WTC11 (cell line): ENCODE measurements at regions not wholly inside any gene's neighbourhood (a gene's known extent, or its start where the extent isn't known, plus 50 kb on each side); places are given as distances from the start of the nearest gene placed in this dataset.

Experiments
- ATAC-seq: fragments of 200-7000 bp; cut with Tn5 transposase; 2 replicates; pipeline ENCODE4 v1.10.0; 2021; ENCODE audit warnings: mild to moderate bottlenecking, moderate library complexity
- CTCF ChIA-PET: fragments of 300-600 bp; sonication (Branson Sonifier 250); formaldehyde crosslinking; loops from one replicate; lab custom pipeline; 2021; ENCODE audit warnings: antibody characterized with exemption; lab: Charles Lee
- POLR2A ChIA-PET: fragments of 350-600 bp; sonication (Branson Sonifier 250); formaldehyde crosslinking; loops from one replicate; lab custom pipeline; 2021; ENCODE audit warnings: antibody characterized with exemption; lab: Charles Lee
- DNase-seq: peaks from one replicate; pipeline ENCODE4 v3.0.0; 2021; ENCODE audit warnings: low spot score
- H3K27ac Mint-ChIP-seq: 2 replicates; pipeline ENCODE4 v1.8.0; 2021; ENCODE audit warnings: mixed read lengths
- H3K27me3 Mint-ChIP-seq: 2 replicates; pipeline ENCODE4 v1.8.0; 2021; ENCODE audit warnings: low read depth, mild to moderate bottlenecking, moderate library complexity, mixed read lengths
- H3K36me3 Mint-ChIP-seq: 2 replicates; pipeline ENCODE4 v1.8.0; 2021; ENCODE audit warnings: mixed read lengths
- H3K4me1 Mint-ChIP-seq: 2 replicates; pipeline ENCODE4 v1.8.0; 2022; ENCODE audit warnings: mixed read lengths
- H3K4me3 Mint-ChIP-seq: 2 replicates; pipeline ENCODE4 v1.8.0; 2021; ENCODE audit warnings: mild to moderate bottlenecking, moderate library complexity, mixed read lengths
- H3K9me3 Mint-ChIP-seq: 2 replicates; pipeline ENCODE4 v1.8.0; 2021; ENCODE audit warnings: mixed read lengths
- CBFB ChIP-seq: sonication (generic); formaldehyde crosslinking; IDR thresholded peaks from 2 replicates; pipeline ENCODE4 v1.8.1; 2022; ENCODE audit warnings: mild to moderate bottlenecking, low read depth, missing genetic modification reagents
- CDX4 ChIP-seq: fragments of 250-450 bp; sonication (Bioruptor Pico); IDR thresholded peaks from 2 replicates; pipeline ENCODE4 v1.9.0; 2021; ENCODE audit warnings: moderate library complexity, mild to moderate bottlenecking, inconsistent platforms, borderline replicate concordance
- E2F1 ChIP-seq: sonication (generic); formaldehyde crosslinking; IDR thresholded peaks from 2 replicates; pipeline ENCODE4 v1.8.0; 2022; ENCODE audit warnings: mild to moderate bottlenecking, missing genetic modification reagents
- GABPB1 ChIP-seq: sonication (generic); formaldehyde crosslinking; IDR thresholded peaks from 2 replicates; pipeline ENCODE4 v1.8.1; 2023; ENCODE audit warnings: mild to moderate bottlenecking, missing genetic modification reagents
- GTF2I ChIP-seq: fragments of 250-450 bp; sonication (Bioruptor Pico); conservative IDR thresholded peaks from 2 replicates; pipeline ENCODE4 v1.4.0; 2021; ENCODE audit warnings: mild to moderate bottlenecking
- JUN ChIP-seq: sonication (generic); formaldehyde crosslinking; IDR thresholded peaks from 2 replicates; pipeline ENCODE4 v1.8.0; 2023; ENCODE audit warnings: mild to moderate bottlenecking, missing genetic modification reagents
- MAX ChIP-seq: sonication (generic); formaldehyde crosslinking; IDR thresholded peaks from 2 replicates; pipeline ENCODE4 v1.8.0; 2022; ENCODE audit warnings: mild to moderate bottlenecking, missing genetic modification reagents
- MLX ChIP-seq: sonication (generic); formaldehyde crosslinking; IDR thresholded peaks from 2 replicates; pipeline ENCODE4 v1.8.1; 2023; ENCODE audit warnings: mild to moderate bottlenecking, missing genetic modification reagents, moderate library complexity
- MXD4 ChIP-seq: fragments of 250-450 bp; sonication (Bioruptor Pico); IDR thresholded peaks from 2 replicates; pipeline ENCODE4 v1.8.0; 2021; ENCODE audit warnings: mild to moderate bottlenecking, moderate library complexity, borderline replicate concordance
- NR3C1 ChIP-seq: sonication (generic); formaldehyde crosslinking; conservative IDR thresholded peaks from 2 replicates; pipeline ENCODE4 v1.8.1; 2023; ENCODE audit warnings: low read depth, mild to moderate bottlenecking, missing genetic modification reagents
- PREB ChIP-seq: sonication (generic); formaldehyde crosslinking; IDR thresholded peaks from 2 replicates; pipeline ENCODE4 v1.8.1; 2022; ENCODE audit warnings: mild to moderate bottlenecking, missing genetic modification reagents, moderate library complexity, borderline replicate concordance
- SMAD3 ChIP-seq: sonication (generic); formaldehyde crosslinking; IDR thresholded peaks from 2 replicates; pipeline ENCODE4 v1.8.0; 2022; ENCODE audit warnings: missing genetic modification reagents, mild to moderate bottlenecking, borderline replicate concordance
- TEAD1 ChIP-seq: sonication (generic); formaldehyde crosslinking; IDR thresholded peaks from 2 replicates; pipeline ENCODE4 v1.8.0; 2022; ENCODE audit warnings: mild to moderate bottlenecking, missing genetic modification reagents
- USF2 ChIP-seq: sonication (generic); formaldehyde crosslinking; IDR thresholded peaks from 2 replicates; pipeline ENCODE4 v1.8.1; 2023; ENCODE audit warnings: mild to moderate bottlenecking, missing genetic modification reagents, moderate library complexity
- ZBTB43 ChIP-seq: sonication (generic); formaldehyde crosslinking; IDR thresholded peaks from 2 replicates; pipeline ENCODE4 v1.8.1; 2023; ENCODE audit warnings: mild to moderate bottlenecking, missing genetic modification reagents
- ZMAT4 ChIP-seq: fragments of 250-450 bp; sonication (Bioruptor Pico); IDR thresholded peaks from 2 replicates; pipeline ENCODE4 v1.9.0; 2021; ENCODE audit warnings: mild to moderate bottlenecking
- ZNF138 ChIP-seq: sonication (generic); formaldehyde crosslinking; conservative IDR thresholded peaks from 2 replicates; pipeline ENCODE4 v1.8.1; 2022; ENCODE audit warnings: mild to moderate bottlenecking, moderate library complexity, missing genetic modification reagents
- ZNF232 ChIP-seq: sonication (generic); formaldehyde crosslinking; IDR thresholded peaks from 2 replicates; pipeline ENCODE4 v1.8.0; 2022; ENCODE audit warnings: mild to moderate bottlenecking, missing genetic modification reagents
- ZNF512 ChIP-seq: sonication (generic); formaldehyde crosslinking; IDR thresholded peaks from 2 replicates; pipeline ENCODE4 v1.8.1; 2022; ENCODE audit warnings: missing genetic modification reagents, borderline replicate concordance

GRCh38 chr18:78822171-78822948 is 157.3 kb upstream of the SALL3 start (continued):
- TF ChIP-seq CDX4 (CRISPR knock-in tag): no peak

GRCh38 chr18:78822949-78823285 is 156.7 kb upstream of the SALL3 start:
- H3K9me3 Mint-ChIP-seq: peaks cover 25% of the 10 kb centered on the region
- DNase-seq (no peak), ATAC-seq (no peak)
- POLR2A ChIA-PET: no interaction called here
- no peak overlapping the region for H3K27ac Mint-ChIP-seq
- TF ChIP-seq SMAD3: no peak
- TF ChIP-seq MLX (CRISPR knock-in tag): no peak
- no peak for TF ChIP-seq CBFB
- no peak for TF ChIP-seq TEAD1 (CRISPR knock-in tag)
- no peak for TF ChIP-seq ZMAT4 (CRISPR knock-in tag)
- no peak for TF ChIP-seq ZBTB43
- no peak for TF ChIP-seq NR3C1
- no peak for TF ChIP-seq ZNF138 (CRISPR knock-in tag)
- no peak for TF ChIP-seq MAX (CRISPR knock-in tag)
- no peak for TF ChIP-seq MXD4 (CRISPR knock-in tag)
- TF ChIP-seq ZNF232 (CRISPR knock-in tag): no peak
- no peak for TF ChIP-seq JUN (CRISPR knock-in tag)
- TF ChIP-seq E2F1 (CRISPR knock-in tag): no peak
- TF ChIP-seq USF2: no peak
- TF ChIP-seq GTF2I (CRISPR knock-in tag): no peak
- no peak for TF ChIP-seq GABPB1 (CRISPR knock-in tag)
- TF ChIP-seq, all 79 proteins: peak for 0
- peaks cover 4% of the 10 kb centered on the region; the same call in 1 of the 2 replicates for H3K27me3 Mint-ChIP-seq
- peaks cover 13% of the 10 kb centered on the region for H3K36me3 Mint-ChIP-seq
- H3K4me1 Mint-ChIP-seq: peaks cover 17% of the 10 kb centered on the region
- no peak overlapping the region for H3K4me3 Mint-ChIP-seq
- CTCF ChIA-PET: no interaction called here

- no peak for TF ChIP-seq ZNF512 (CRISPR knock-in tag)
- no peak for TF ChIP-seq PREB
- TF ChIP-seq, all 79 proteins: peak for 0
- DNase-seq (no peak), ATAC-seq (no peak)
- H3K27ac Mint-ChIP-seq: no peak overlapping the region
- H3K4me1 Mint-ChIP-seq: peaks cover 16% of the 10 kb centered on the region
- POLR2A ChIA-PET: no interaction called here
- CTCF ChIA-PET: no interaction called here
- H3K36me3 Mint-ChIP-seq: peaks cover 16% of the 10 kb centered on the region
- H3K4me3 Mint-ChIP-seq: no peak overlapping the region
- H3K9me3 Mint-ChIP-seq: peaks cover 27% of the 10 kb centered on the region
- H3K27me3 Mint-ChIP-seq: peaks cover 4% of the 10 kb centered on the region; the same call in 1 of the 2 replicates
Observed at GRCh38 chr18:78825168-78825567, 154.4 kb upstream of the SALL3 start.
